ENCODE measurements at regions not wholly inside any gene's neighbourhood (a gene's known extent, or its start where the extent isn't known, plus 50 kb on each side); places are given as distances from the start of the nearest gene placed in this dataset.

DNA sequence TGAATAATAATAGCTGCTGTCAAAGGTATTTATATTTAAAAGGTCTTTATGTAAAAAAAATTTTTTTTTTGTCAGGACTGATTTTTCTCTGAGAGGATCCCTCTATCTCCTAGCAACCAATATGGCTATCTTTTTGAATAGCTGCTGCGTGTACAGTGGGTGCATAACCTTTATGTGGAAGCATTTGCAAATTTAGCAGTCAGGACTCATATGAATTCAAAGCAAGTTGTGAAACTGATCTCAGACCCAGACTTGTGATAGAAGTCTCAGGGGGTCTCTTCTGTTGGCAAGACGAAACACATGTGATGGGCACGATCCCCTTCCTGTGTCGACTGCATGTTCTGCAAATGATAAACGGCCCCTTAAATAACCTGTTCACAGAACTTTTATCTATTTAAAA lies 114.1 kb upstream of the ARGLU1 start:
- no peak overlapping the region for H3K9ac ChIP-seq (ENCODE audit: low read length)
- H3K4me3 ChIP-seq (ENCODE audit: insufficient read depth, low read length, poor library complexity, severe bottlenecking) = no peak overlapping the region
- no peaks in the 10 kb centered on the region for H3K9me2 ChIP-seq (replicated peaks; ENCODE audit: insufficient read depth, low read length)
- H3K27me3 ChIP-seq (ENCODE audit: low read length) = no peaks in the 10 kb centered on the region
- no peaks in the 10 kb centered on the region for H3K9me3 ChIP-seq (ENCODE audit: insufficient read depth, low read length)
- no peak overlapping the region for H2AFZ ChIP-seq (ENCODE audit: low read depth, low read length, severe bottlenecking)
- no peaks in the 10 kb centered on the region for H3K36me3 ChIP-seq (ENCODE audit: low read length)
- no peaks in the 10 kb centered on the region for H4K20me1 ChIP-seq (ENCODE audit: low read depth, low read length)
- no peaks in the 10 kb centered on the region for H3K79me2 ChIP-seq (ENCODE audit: insufficient read depth, low read length)
- no peaks in the 10 kb centered on the region for H3F3A ChIP-seq (ENCODE audit: insufficient read depth)
- TF ChIP-seq, protein P1, sequence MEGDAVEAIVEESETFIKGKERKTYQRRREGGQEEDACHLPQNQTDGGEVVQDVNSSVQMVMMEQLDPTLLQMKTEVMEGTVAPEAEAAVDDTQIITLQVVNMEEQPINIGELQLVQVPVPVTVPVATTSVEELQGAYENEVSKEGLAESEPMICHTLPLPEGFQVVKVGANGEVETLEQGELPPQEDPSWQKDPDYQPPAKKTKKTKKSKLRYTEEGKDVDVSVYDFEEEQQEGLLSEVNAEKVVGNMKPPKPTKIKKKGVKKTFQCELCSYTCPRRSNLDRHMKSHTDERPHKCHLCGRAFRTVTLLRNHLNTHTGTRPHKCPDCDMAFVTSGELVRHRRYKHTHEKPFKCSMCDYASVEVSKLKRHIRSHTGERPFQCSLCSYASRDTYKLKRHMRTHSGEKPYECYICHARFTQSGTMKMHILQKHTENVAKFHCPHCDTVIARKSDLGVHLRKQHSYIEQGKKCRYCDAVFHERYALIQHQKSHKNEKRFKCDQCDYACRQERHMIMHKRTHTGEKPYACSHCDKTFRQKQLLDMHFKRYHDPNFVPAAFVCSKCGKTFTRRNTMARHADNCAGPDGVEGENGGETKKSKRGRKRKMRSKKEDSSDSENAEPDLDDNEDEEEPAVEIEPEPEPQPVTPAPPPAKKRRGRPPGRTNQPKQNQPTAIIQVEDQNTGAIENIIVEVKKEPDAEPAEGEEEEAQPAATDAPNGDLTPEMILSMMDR (IDR thresholded peaks at IDR 0.05; ENCODE audit: insufficient read depth, low read length, poor library complexity, severe bottlenecking) = no peak
- TF ChIP-seq EZH2phosphoT487 (conservative IDR thresholded peaks at IDR 0.05; ENCODE audit: low read length) = no peak
- H3K27ac ChIP-seq (ENCODE audit: low read depth, low read length) = no peak overlapping the region
- no peak overlapping the region for H3K4me2 ChIP-seq (ENCODE audit: low read depth, low read length, poor library complexity, severe bottlenecking)

DNA sequence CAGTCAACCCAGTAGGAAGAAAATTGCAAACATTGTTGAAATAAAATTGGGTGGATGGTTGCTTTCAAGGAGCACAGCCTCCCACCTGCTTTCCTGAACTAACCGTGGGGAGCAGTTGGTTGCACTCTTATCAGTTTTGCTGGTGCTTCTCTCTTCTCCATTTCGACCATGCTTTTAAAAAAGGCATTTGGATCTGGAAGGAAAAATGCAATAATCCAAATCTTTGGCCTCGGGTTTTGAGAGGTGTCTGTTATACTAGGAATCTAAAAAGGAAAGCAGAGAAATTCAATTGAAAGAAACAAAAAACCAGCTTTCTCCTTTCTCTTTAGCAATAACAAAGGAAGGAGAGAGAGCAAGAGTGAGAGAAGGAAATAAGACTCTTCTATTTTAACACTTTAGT lies 113.6 kb upstream of the ARGLU1 start:
- H3K9ac ChIP-seq (ENCODE audit: low read length) = no peak overlapping the region

DNA sequence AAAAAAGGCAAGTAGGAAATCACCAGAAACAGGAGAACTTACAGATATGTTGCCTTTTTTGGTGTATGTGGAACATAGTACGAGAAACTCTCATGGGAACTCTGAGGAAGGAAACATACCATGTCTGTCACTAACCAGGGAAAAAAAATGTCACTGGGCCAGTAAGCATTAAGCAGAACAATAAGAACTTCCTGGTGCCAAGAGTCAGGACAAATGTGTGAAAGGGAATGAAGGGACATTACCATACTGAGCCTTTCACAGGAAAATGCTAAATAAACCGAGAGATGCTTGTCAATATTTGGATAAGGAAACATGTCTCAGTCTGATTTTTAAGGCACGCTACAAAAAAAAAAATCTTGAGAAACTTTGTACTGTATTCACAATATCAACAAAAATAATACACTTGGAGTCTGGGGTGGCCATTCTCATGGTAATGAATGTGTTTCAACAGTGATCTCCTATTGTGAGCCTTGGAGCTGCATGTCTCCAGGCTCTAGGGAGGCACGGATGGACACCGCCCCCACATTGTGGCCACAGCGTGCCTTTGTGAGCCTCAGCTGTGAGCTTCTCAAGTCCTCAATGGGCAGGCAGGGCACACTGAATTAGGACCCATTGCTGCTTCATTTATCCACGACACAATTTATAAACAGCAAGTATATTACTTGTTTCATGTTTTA lies 113.0 kb upstream of the ARGLU1 start:
- Histone ChIP-seq H3K4me3 (ENCODE audit: insufficient read depth, low read length, poor library complexity, severe bottlenecking) (no peak overlapping the region), H3K4me2 (ENCODE audit: low read depth, low read length, poor library complexity, severe bottlenecking) (no peak overlapping the region), H3K9ac (ENCODE audit: low read length) (no peak overlapping the region), H3K79me2 (ENCODE audit: insufficient read depth, low read length) (no peaks in the 10 kb centered on the region), H3K27ac (ENCODE audit: low read depth, low read length) (no peak overlapping the region), H3K36me3 (ENCODE audit: low read length) (no peaks in the 10 kb centered on the region), H3K9me3 (ENCODE audit: insufficient read depth, low read length) (no peaks in the 10 kb centered on the region), H2AFZ (ENCODE audit: low read depth, low read length, severe bottlenecking) (no peak overlapping the region), H4K20me1 (ENCODE audit: low read depth, low read length) (no peaks in the 10 kb centered on the region), H3F3A (ENCODE audit: insufficient read depth) (no peaks in the 10 kb centered on the region), H3K27me3 (ENCODE audit: low read length) (no peaks in the 10 kb centered on the region), H3K9me2 (replicated peaks; ENCODE audit: insufficient read depth, low read length) (no peaks in the 10 kb centered on the region)
- TF ChIP-seq, protein P1 (IDR thresholded peaks at IDR 0.05; ENCODE audit: insufficient read depth, low read length, poor library complexity, severe bottlenecking) = no peak
- TF ChIP-seq EZH2phosphoT487 (conservative IDR thresholded peaks at IDR 0.05; ENCODE audit: low read length) = no peak

More for the DNA sequence above, 113.6 kb upstream of the ARGLU1 start:
- Histone ChIP-seq H3K9me3 (ENCODE audit: insufficient read depth, low read length) (no peaks in the 10 kb centered on the region), H3K9me2 (replicated peaks; ENCODE audit: insufficient read depth, low read length) (no peaks in the 10 kb centered on the region), H3K27me3 (ENCODE audit: low read length) (no peaks in the 10 kb centered on the region), H3K36me3 (ENCODE audit: low read length) (no peaks in the 10 kb centered on the region), H3K4me3 (ENCODE audit: insufficient read depth, low read length, poor library complexity, severe bottlenecking) (no peak overlapping the region), H4K20me1 (ENCODE audit: low read depth, low read length) (no peaks in the 10 kb centered on the region), H3K79me2 (ENCODE audit: insufficient read depth, low read length) (no peaks in the 10 kb centered on the region), H3F3A (ENCODE audit: insufficient read depth) (no peaks in the 10 kb centered on the region), H3K4me2 (ENCODE audit: low read depth, low read length, poor library complexity, severe bottlenecking) (no peak overlapping the region), H3K27ac (ENCODE audit: low read depth, low read length) (no peak overlapping the region), H2AFZ (ENCODE audit: low read depth, low read length, severe bottlenecking) (no peak overlapping the region)
- TF ChIP-seq EZH2phosphoT487 (conservative IDR thresholded peaks at IDR 0.05; ENCODE audit: low read length) = no peak
- TF ChIP-seq, protein P1 (IDR thresholded peaks at IDR 0.05; ENCODE audit: insufficient read depth, low read length, poor library complexity, severe bottlenecking) = no peak

Data from SU-DHL-6 (cell line).